ENCODE measurements at regions not wholly inside any gene's neighbourhood (a gene's known extent, or its start where the extent isn't known, plus 50 kb on each side); places are given as distances from the start of the nearest gene placed in this dataset.
A peak's percentile ranks its signal among the peaks of the same experiment; 100 is the strongest.

- Histone ChIP-seq H3K4me3 (no peak overlapping the region), H3K4me2 (no peak overlapping the region), H3K4me1 (no peaks in the 10 kb centered on the region), H3K9me3 (no peaks in the 10 kb centered on the region), H3K27ac (no peak overlapping the region)
- 56% methylated on average over 8 of the region's 8 CpGs for WGBS (ENCODE audit: missing lambda C conversion rate)
- FAIRE-seq (no peak), ATAC-seq (no peak), DNase-seq (ENCODE audit: low read depth in 1 of 2, low spot score in 1 of 2) (no peak)
- CTCF ChIA-PET = interaction anchor here (0.9 to 5.0 kb wide), 6 partner anchors 12 to 81 kb away, joined by 3 to 40 read pairs (median 8); no protein-coding TSS in a partner anchor
- TF ChIP-seq RCOR1 (IDR thresholded peaks at IDR 0.05; ENCODE audit: low read depth, low read length) (no peak), SMC3 (IDR thresholded peaks at IDR 0.05) (no peak), TP53 (CRISPR knock-in tag; IDR thresholded peaks at IDR 0.05) (no peak), GATA3 (IDR thresholded peaks at IDR 0.05; ENCODE audit: borderline replicate concordance) (no peak)
- POLR2A ChIA-PET = interaction anchor here (0.7 kb wide), 1 partner anchor 58 kb away, joined by 4 read pairs; no protein-coding TSS in a partner anchor
These were observed 64.6 kb upstream of the ZFR start for GRCh38 chr5:32508806-32509805.

- FAIRE-seq (no peak), ATAC-seq (peak in 1 of 2 experiments; percentile 61; a peak in 4 of 6 replicates), DNase-seq (ENCODE audit: low read depth in 1 of 2, low spot score in 1 of 2) (no peak)
- peak overlapping the region in 1 of 2 experiments; percentile 33; a peak in 4 of 6 replicates for H3K27ac ChIP-seq
- POLR2A ChIA-PET = interaction anchor here (0.7 to 1.1 kb wide), 2 partner anchors 23 to 59 kb away, joined by 4 to 6 read pairs; no protein-coding TSS in a partner anchor
- 40% methylated on average over 7 of the region's 7 CpGs for WGBS (ENCODE audit: missing lambda C conversion rate)
- H3K4me1 ChIP-seq = no peaks in the 10 kb centered on the region
- peak overlapping the region; percentile 4; the same call in 1 of the 3 replicates for H3K4me2 ChIP-seq
- CTCF ChIA-PET = interaction anchor here (0.6 to 5.0 kb wide), 5 partner anchors 10 to 82 kb away, joined by 3 to 40 read pairs (median 3); no protein-coding TSS in a partner anchor
- TF ChIP-seq POLR2A (IDR thresholded peaks at IDR 0.05; ENCODE audit: low read length) = no peak
- no peak for TF ChIP-seq HOXA7 (CRISPR knock-in tag; IDR thresholded peaks at IDR 0.05)
- TF ChIP-seq, protein P1, sequence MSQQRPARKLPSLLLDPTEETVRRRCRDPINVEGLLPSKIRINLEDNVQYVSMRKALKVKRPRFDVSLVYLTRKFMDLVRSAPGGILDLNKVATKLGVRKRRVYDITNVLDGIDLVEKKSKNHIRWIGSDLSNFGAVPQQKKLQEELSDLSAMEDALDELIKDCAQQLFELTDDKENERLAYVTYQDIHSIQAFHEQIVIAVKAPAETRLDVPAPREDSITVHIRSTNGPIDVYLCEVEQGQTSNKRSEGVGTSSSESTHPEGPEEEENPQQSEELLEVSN (IDR thresholded peaks at IDR 0.05; ENCODE audit: borderline replicate concordance, low read depth) = no peak
- TF ChIP-seq ESRRA (IDR thresholded peaks at IDR 0.05; ENCODE audit: borderline replicate concordance, low read length) = no peak
- TF ChIP-seq ZSCAN20 (CRISPR knock-in tag; IDR thresholded peaks at IDR 0.05) = no peak
- no peak for TF ChIP-seq TFCP2L1 (CRISPR knock-in tag; IDR thresholded peaks at IDR 0.05)
- TF ChIP-seq CEBPB (IDR thresholded peaks at IDR 0.05) = no peak
- no peak for TF ChIP-seq RNF2 (IDR thresholded peaks at IDR 0.05; ENCODE audit: borderline replicate concordance, low read depth)
- H3K9me3 ChIP-seq = no peaks in the 10 kb centered on the region
- H3K4me3 ChIP-seq = no peak overlapping the region
These were observed 63.3 kb upstream of the ZFR start for GRCh38 chr5:32507738-32508434.

DNA sequence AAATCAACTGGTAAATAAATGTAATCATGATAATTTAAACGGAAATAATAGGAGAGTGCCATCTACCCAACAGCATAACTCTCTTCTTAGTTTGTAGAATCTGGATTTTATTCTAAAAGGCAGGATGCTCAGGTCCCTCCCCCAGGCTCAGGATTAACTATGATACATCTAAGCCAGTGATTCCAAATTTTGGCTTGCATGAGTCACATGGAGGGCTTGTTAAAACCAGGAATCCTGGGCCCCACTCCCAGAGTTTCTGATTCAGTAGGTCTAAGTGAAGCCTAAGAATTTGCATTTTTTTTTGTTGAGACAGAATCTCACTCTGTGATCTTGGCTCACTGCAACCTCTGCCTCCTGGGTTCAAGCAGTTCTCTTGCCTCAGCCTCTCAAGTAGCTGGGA lies 62.3 kb upstream of the ZFR start:
- DNase-seq (ENCODE audit: low read depth in 1 of 2, low spot score in 1 of 2) = no peak
- Histone ChIP-seq H3K27ac (no peak overlapping the region; a peak in 1 of 6 replicates), H3K4me2 (no peak overlapping the region), H3K4me3 (no peak overlapping the region), H3K4me1 (no peaks in the 10 kb centered on the region), H3K9me3 (no peaks in the 10 kb centered on the region)
- 20% methylated on average over 1 of the region's 1 CpG for WGBS (ENCODE audit: missing lambda C conversion rate)
- no peak for FAIRE-seq
- ATAC-seq = no peak; a peak in 1 of 6 replicates
- ChIA-PET CTCF (interaction anchor here (1.7 to 5.0 kb wide), 3 partner anchors 17 to 83 kb away, joined by 3 to 40 read pairs (median 22); partner anchors contain the start of gene SUB1), POLR2A (no interaction called here)
- TF ChIP-seq EP300 (IDR thresholded peaks at IDR 0.05) = no peak
- TF ChIP-seq RFX5 (IDR thresholded peaks at IDR 0.05) = no peak
- TF ChIP-seq, protein P2, sequence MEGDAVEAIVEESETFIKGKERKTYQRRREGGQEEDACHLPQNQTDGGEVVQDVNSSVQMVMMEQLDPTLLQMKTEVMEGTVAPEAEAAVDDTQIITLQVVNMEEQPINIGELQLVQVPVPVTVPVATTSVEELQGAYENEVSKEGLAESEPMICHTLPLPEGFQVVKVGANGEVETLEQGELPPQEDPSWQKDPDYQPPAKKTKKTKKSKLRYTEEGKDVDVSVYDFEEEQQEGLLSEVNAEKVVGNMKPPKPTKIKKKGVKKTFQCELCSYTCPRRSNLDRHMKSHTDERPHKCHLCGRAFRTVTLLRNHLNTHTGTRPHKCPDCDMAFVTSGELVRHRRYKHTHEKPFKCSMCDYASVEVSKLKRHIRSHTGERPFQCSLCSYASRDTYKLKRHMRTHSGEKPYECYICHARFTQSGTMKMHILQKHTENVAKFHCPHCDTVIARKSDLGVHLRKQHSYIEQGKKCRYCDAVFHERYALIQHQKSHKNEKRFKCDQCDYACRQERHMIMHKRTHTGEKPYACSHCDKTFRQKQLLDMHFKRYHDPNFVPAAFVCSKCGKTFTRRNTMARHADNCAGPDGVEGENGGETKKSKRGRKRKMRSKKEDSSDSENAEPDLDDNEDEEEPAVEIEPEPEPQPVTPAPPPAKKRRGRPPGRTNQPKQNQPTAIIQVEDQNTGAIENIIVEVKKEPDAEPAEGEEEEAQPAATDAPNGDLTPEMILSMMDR (IDR thresholded peaks at IDR 0.05) = no peak
- no peak for TF ChIP-seq NR3C1 (IDR thresholded peaks at IDR 0.05)
- TF ChIP-seq TP53 (CRISPR knock-in tag; IDR thresholded peaks at IDR 0.05) = no peak
- TF ChIP-seq PHF8 (IDR thresholded peaks at IDR 0.05; ENCODE audit: borderline replicate concordance, low read depth) = no peak
- TF ChIP-seq FOSB (CRISPR knock-in tag; IDR thresholded peaks at IDR 0.05) = no peak
- no peak for TF ChIP-seq ZSCAN20 (CRISPR knock-in tag; IDR thresholded peaks at IDR 0.05)
- TF ChIP-seq HDAC2 (IDR thresholded peaks at IDR 0.05) = no peak
- TF ChIP-seq KDM1A (IDR thresholded peaks at IDR 0.05; ENCODE audit: low read depth) = no peak
- TF ChIP-seq POLR2AphosphoS2 (conservative IDR thresholded peaks at IDR 0.05; ENCODE audit: low read length) = no peak
- no peak for TF ChIP-seq TFCP2L1 (CRISPR knock-in tag; IDR thresholded peaks at IDR 0.05)
- no peak for TF ChIP-seq CBX2 (IDR thresholded peaks at IDR 0.05; ENCODE audit: borderline replicate concordance, low read depth)
- TF ChIP-seq USF2 (IDR thresholded peaks at IDR 0.05) = no peak
- TF ChIP-seq HEYL (CRISPR knock-in tag; IDR thresholded peaks at IDR 0.05) = no peak

All from A549 (cell line).